ENCODE measurements at regions not wholly inside any gene's neighbourhood (a gene's known extent, or its start where the extent isn't known, plus 50 kb on each side); places are given as distances from the start of the nearest gene placed in this dataset.

GRCh38 chr1:118366286-118366685 lies 181.3 kb upstream of the SPAG17 start:
- TF ChIP-seq CTCF (IDR thresholded peaks at IDR 0.05; ENCODE audit: borderline replicate concordance, extremely low read depth, insufficient read depth): no peak
- H3K9me3 ChIP-seq (ENCODE audit: control insufficient read depth in 2 of 3, insufficient read depth in 1 of 3, low read length in 3 of 3): peaks cover 0 to 23% (median 4%) of the 10 kb centered on the region in 3 donors

GRCh38 chr1:118364882-118365281 lies 179.9 kb upstream of the SPAG17 start:
- H3K4me3 ChIP-seq (ENCODE audit: low read length in 3 of 3): no peak overlapping the region
- no peak overlapping the region for H3K27ac ChIP-seq (ENCODE audit: low read depth in 2 of 2, low read length in 2 of 2)
- H3K9ac ChIP-seq (ENCODE audit: low read length in 3 of 3): no peak overlapping the region
- H3K9me3 ChIP-seq (ENCODE audit: control insufficient read depth in 2 of 3, insufficient read depth in 1 of 3, low read length in 3 of 3): peaks cover 0 to 19% (median 4%) of the 10 kb centered on the region in 3 donors
- no peaks in the 10 kb centered on the region for H3K4me1 ChIP-seq (ENCODE audit: control insufficient read depth in 2 of 3, insufficient read depth in 2 of 3, low read depth in 1 of 3, low read length in 3 of 3)
- no peak for TF ChIP-seq CTCF (IDR thresholded peaks at IDR 0.05; ENCODE audit: borderline replicate concordance, extremely low read depth, insufficient read depth)
- DNase-seq: no peak
- no peaks in the 10 kb centered on the region for H3K27me3 ChIP-seq (ENCODE audit: control insufficient read depth, insufficient read depth, low read length)
- no peaks in the 10 kb centered on the region for H3K36me3 ChIP-seq (ENCODE audit: control insufficient read depth in 2 of 3, insufficient read depth in 3 of 3, low read length in 3 of 3)
- intact Hi-C loops (cut with DNase I): no loop called here
- no peak for FAIRE-seq

More at GRCh38 chr1:118366286-118366685, 181.3 kb upstream of the SPAG17 start:
- DNase-seq (no peak), FAIRE-seq (no peak)
- Histone ChIP-seq H3K27me3 (ENCODE audit: control insufficient read depth, insufficient read depth, low read length) (no peaks in the 10 kb centered on the region), H3K9ac (ENCODE audit: low read length in 3 of 3) (no peak overlapping the region), H3K27ac (ENCODE audit: low read depth in 2 of 2, low read length in 2 of 2) (no peak overlapping the region), H3K4me3 (ENCODE audit: low read length in 3 of 3) (no peak overlapping the region), H3K36me3 (ENCODE audit: control insufficient read depth in 2 of 3, insufficient read depth in 3 of 3, low read length in 3 of 3) (no peaks in the 10 kb centered on the region), H3K4me1 (ENCODE audit: control insufficient read depth in 2 of 3, insufficient read depth in 2 of 3, low read depth in 1 of 3, low read length in 3 of 3) (no peaks in the 10 kb centered on the region)
- intact Hi-C loops (cut with DNase I): no loop called here

DNA sequence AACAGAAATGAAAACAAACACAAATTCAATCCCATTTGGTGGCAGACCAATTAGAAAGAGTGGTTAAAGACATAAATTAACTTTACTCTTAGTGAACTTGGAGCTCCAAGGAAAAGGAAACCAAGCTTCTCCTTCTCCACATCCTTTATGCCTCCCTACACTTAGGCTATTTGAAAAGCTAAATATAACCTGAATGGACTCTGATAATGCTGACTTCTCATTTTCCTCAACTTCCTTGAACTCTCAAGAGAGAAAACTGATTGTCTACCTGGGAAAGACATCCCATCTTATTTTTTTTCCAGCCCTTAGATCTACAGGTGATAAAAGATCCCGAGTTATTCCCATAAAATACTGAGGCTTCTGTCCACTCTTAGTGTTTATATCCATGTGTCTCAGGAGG lies 178.4 kb upstream of the SPAG17 start:
- Histone ChIP-seq H3K9me3 (ENCODE audit: control insufficient read depth in 2 of 3, insufficient read depth in 1 of 3, low read length in 3 of 3) (peaks cover 0 to 19% (median 2%) of the 10 kb centered on the region in 3 donors), H3K27ac (ENCODE audit: low read depth in 2 of 2, low read length in 2 of 2) (no peak overlapping the region), H3K9ac (ENCODE audit: low read length in 3 of 3) (no peak overlapping the region), H3K27me3 (ENCODE audit: control insufficient read depth, insufficient read depth, low read length) (no peaks in the 10 kb centered on the region), H3K36me3 (ENCODE audit: control insufficient read depth in 2 of 3, insufficient read depth in 3 of 3, low read length in 3 of 3) (no peaks in the 10 kb centered on the region), H3K4me3 (ENCODE audit: low read length in 3 of 3) (no peak overlapping the region), H3K4me1 (ENCODE audit: control insufficient read depth in 2 of 3, insufficient read depth in 2 of 3, low read depth in 1 of 3, low read length in 3 of 3) (no peaks in the 10 kb centered on the region)
- no peak for FAIRE-seq
- no peak for DNase-seq
- intact Hi-C loops (cut with DNase I): no loop called here
- no peak for TF ChIP-seq CTCF (IDR thresholded peaks at IDR 0.05; ENCODE audit: borderline replicate concordance, extremely low read depth, insufficient read depth)

DNA sequence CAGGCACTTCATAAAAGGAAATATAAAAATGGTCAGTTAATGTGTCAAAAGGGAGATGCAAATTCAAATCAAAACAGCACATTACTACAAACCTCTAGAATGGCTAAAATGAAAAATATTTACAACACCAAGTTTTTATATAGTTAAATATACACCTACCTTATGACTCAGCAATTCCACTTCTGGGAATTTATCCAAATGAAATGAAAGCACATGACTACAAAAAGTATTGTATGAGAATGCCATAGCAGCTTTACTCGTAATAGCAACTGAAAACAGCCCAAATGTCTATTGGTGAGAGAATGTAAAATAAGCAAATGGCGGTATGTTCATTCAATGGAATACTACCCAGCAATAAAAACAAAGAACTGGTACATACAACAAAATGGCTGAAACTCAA lies 175.8 kb upstream of the SPAG17 start:
- intact Hi-C loops (cut with DNase I): no loop called here
- peaks cover 0 to 25% (median 2%) of the 10 kb centered on the region in 3 donors for H3K9me3 ChIP-seq (ENCODE audit: control insufficient read depth in 2 of 3, insufficient read depth in 1 of 3, low read length in 3 of 3)
- no peak for FAIRE-seq
- no peaks in the 10 kb centered on the region for H3K36me3 ChIP-seq (ENCODE audit: control insufficient read depth in 2 of 3, insufficient read depth in 3 of 3, low read length in 3 of 3)
- H3K9ac ChIP-seq (ENCODE audit: low read length in 3 of 3): no peak overlapping the region
- no peaks in the 10 kb centered on the region for H3K27me3 ChIP-seq (ENCODE audit: control insufficient read depth, insufficient read depth, low read length)
- no peak overlapping the region for H3K27ac ChIP-seq (ENCODE audit: low read depth in 2 of 2, low read length in 2 of 2)
- H3K4me3 ChIP-seq (ENCODE audit: low read length in 3 of 3): no peak overlapping the region
- no peak for TF ChIP-seq CTCF (IDR thresholded peaks at IDR 0.05; ENCODE audit: borderline replicate concordance, extremely low read depth, insufficient read depth)
- no peak for DNase-seq
- H3K4me1 ChIP-seq (ENCODE audit: control insufficient read depth in 2 of 3, insufficient read depth in 2 of 3, low read depth in 1 of 3, low read length in 3 of 3): no peaks in the 10 kb centered on the region

All from kidney (tissue), 13 donors.